Stomach (tissue), 8 donors: ENCODE measurements at regions not wholly inside any gene's neighbourhood (a gene's known extent, or its start where the extent isn't known, plus 50 kb on each side); places are given as distances from the start of the nearest gene placed in this dataset.

ENCODE experiments used
- DNase-seq, 2 donors: peaks; one replicate each; pipeline versions ENCODE4 v3.0.0 to v3.0.0-alpha.2; 2013 to 2019
- H3K27ac ChIP-seq, 5 donors: fragments of 200-600 bp in 4 of 5; sonication (generic) in 4 of 5; one replicate each; pipeline ENCODE4 v1.5.1; 2013 to 2019; ENCODE audit warnings: mild to moderate bottlenecking in 1 of 5, moderate library complexity in 1 of 5
- H3K27me3 ChIP-seq, 3 donors: fragments of 200-600 bp; sonication (generic); one replicate each; pipeline ENCODE4 v1.5.1; 2017 to 2019; ENCODE audit warnings: mixed run types in 1 of 3
- H3K36me3 ChIP-seq, 4 donors: fragments of 200-600 bp; sonication (generic); 1 replicate in 3 of 4; 2 replicates in 1 of 4; pipeline ENCODE4 v1.5.1; 2016 to 2019
- H3K4me1 ChIP-seq, 4 donors: fragments of 200-600 bp; sonication (generic); one replicate each; pipeline ENCODE4 v1.5.1; 2016 to 2019
- H3K4me3 ChIP-seq, 4 donors: fragments of 200-600 bp; sonication (generic) in 3 of 4; one replicate each; pipeline ENCODE4 v1.5.1; 2016 to 2019; ENCODE audit warnings: mild to moderate bottlenecking in 1 of 4
- H3K9me3 ChIP-seq, 4 donors: fragments of 200-600 bp; sonication (generic); one replicate each; pipeline ENCODE4 v1.5.1; 2016 to 2019
- EP300 ChIP-seq: sonication (generic); formaldehyde crosslinking; IDR thresholded peaks from one replicate; pipeline ENCODE4 v1.6.1; 2017; ENCODE audit warnings: antibody characterized with exemption
- POLR2A ChIP-seq, 4 donors: fragments of 450-650 bp; IDR thresholded peaks; one replicate each; pipeline ENCODE4 v1.6.1; 2016; ENCODE audit warnings: antibody characterized with exemption in 4 of 4, control low read depth in 2 of 4, mild to moderate bottlenecking in 1 of 4, moderate library complexity in 1 of 4
- POLR2AphosphoS5 ChIP-seq, 3 donors: sonication (generic); formaldehyde crosslinking; IDR thresholded peaks; one replicate each; pipeline ENCODE4 v1.6.1; 2016; ENCODE audit warnings: antibody characterized with exemption in 3 of 3
- WGBS, 5 donors: extraction: QIAGEN DNeasy Blood & Tissue Kit in 3 of 5; methylation state at CpG; one replicate each; pipeline versions ENCODE4 v1.1.5 to v1.1.7; 2013 to 2018; 5-methylcytosine and 5-hydroxymethylcytosine counted together
- intact Hi-C: fragments of 100-400 bp; cut with DNase I; formaldehyde crosslinking; loops from one replicate; pipeline ENCODE4 v1.15.1; 2023; ENCODE audit warnings: low total_unique reads
- TF ChIP-seq, protein P1 (sequence below), 7 experiments: fragments of 450-650 bp in 4 of 7; fragments of 200-600 bp in 3 of 7; sonication (generic) in 3 of 7; IDR thresholded peaks; one replicate each; pipeline ENCODE4 v1.5.1; 2016 to 2019; ENCODE audit warnings: antibody characterized with exemption in 7 of 7, control low read depth in 2 of 7, mild to moderate bottlenecking in 1 of 7
- donor health status: healthy with polysubstance abuse.
- donor health status: Bipolar disorder and iron deficiency.
- donor health status: healthy.

DNA sequence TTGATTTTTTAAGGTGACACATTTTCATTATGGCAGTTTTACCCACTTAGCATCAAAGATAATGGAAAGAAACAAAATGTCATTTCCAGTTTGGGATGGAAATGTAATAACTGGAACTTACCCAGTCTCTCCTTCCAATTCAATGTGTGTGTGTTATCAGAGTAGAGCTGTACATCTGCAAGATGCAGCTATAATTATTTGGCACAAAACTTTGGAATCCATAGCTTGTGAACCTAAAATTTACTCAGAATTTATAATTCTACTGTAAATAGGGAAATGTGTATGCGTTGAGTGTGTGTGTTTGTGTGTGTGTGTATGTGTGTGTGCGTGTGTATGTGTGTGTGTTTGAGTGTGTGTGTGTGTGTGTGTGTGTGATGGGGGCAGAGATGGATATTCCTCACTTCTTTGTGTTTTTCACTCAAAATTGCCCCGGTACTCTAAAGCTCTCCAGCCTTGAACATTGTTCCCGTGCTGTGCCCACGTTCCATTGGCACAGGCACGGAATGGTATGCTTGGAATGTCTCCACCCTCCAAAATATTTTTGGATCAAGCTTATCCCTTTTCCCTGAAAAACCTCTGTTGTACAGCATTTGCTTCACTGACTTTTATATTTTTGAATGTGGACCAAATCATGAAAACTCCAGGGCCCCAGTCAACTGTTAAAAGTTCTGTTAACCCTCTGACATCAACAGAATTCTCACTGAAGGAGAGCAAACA, 150.2 kb upstream of the BMP4 start:
- peak overlapping the region in 2 of 5 donors; percentile 8 to 35 for H3K27ac ChIP-seq
- H3K4me3 ChIP-seq = no peak overlapping the region
- H3K4me1 ChIP-seq = peaks cover 0 to 29% (median 5%) of the 10 kb centered on the region in 4 donors
- 38 to 56% (median 50%) methylated on average over 6 of the region's 6 CpGs for WGBS, 5 donors
- no peaks in the 10 kb centered on the region for H3K9me3 ChIP-seq
- H3K27me3 ChIP-seq = no peaks in the 10 kb centered on the region
- no peak for DNase-seq
- intact Hi-C loops = no loop called here
- TF ChIP-seq EP300 (no peak), POLR2AphosphoS5 (IDR thresholded peaks at IDR 0.05) (no peak), POLR2A (IDR thresholded peaks at IDR 0.05) (no peak)
- TF ChIP-seq, protein P1, sequence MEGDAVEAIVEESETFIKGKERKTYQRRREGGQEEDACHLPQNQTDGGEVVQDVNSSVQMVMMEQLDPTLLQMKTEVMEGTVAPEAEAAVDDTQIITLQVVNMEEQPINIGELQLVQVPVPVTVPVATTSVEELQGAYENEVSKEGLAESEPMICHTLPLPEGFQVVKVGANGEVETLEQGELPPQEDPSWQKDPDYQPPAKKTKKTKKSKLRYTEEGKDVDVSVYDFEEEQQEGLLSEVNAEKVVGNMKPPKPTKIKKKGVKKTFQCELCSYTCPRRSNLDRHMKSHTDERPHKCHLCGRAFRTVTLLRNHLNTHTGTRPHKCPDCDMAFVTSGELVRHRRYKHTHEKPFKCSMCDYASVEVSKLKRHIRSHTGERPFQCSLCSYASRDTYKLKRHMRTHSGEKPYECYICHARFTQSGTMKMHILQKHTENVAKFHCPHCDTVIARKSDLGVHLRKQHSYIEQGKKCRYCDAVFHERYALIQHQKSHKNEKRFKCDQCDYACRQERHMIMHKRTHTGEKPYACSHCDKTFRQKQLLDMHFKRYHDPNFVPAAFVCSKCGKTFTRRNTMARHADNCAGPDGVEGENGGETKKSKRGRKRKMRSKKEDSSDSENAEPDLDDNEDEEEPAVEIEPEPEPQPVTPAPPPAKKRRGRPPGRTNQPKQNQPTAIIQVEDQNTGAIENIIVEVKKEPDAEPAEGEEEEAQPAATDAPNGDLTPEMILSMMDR (IDR thresholded peaks at IDR 0.05) = no peak
- no peaks in the 10 kb centered on the region for H3K36me3 ChIP-seq

DNA sequence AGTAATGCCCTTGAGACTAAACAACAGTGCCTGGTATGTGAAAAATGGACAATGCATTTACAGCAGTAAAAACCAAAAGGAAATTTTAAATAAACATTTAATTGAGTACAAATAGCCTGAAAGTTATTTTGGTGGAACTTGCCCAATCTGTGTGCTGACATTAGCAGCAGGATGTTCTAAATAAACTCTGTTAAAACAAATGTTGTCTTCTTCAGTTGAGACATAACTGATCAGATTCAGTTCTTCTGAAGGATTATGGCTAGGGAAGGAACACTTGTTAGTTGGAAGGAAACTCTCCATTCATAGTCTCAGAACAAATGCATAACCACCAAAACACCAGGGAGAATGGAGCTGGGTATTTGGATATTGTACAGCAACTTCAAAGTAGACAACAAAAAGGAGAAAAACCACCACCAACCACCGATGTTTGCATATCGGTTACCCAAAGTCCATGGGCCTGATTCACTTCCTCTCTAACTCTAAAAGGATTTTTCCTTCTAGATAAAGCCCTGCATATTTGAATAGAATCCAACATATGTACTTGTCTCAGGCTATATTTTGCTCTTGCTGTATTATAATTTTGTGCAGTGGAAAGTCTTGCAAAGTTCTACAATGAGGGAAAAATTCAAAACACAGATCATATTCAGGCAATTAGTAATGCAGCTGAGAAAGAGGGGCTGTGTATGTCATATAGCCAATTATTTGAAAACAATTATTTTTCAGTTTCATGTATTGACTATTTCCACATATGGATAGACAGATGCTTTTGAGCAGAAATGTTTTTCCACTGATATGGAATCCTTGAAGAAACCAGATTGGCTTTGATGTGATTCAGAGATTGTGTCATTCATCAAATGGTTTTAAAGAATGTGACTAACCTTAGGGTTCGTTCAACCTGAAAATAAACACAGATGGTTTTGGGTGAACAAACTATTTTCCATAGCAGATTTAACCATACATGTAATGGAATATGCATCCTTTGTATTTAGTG, 152.2 kb upstream of the BMP4 start:
- Histone ChIP-seq H3K36me3 (no peaks in the 10 kb centered on the region), H3K4me3 (no peak overlapping the region), H3K4me1 (peaks cover 0 to 29% (median 5%) of the 10 kb centered on the region in 4 donors), H3K9me3 (no peaks in the 10 kb centered on the region), H3K27me3 (no peaks in the 10 kb centered on the region), H3K27ac (peak overlapping the region in 2 of 5 donors; percentile 2 to 57)
- WGBS, 5 donors = 15 to 41% (median 26%) methylated on average over 3 of the region's 3 CpGs
- intact Hi-C loops = no loop called here
- no peak for DNase-seq
- peak in 2 of 3 donors; percentile 16 to 45 for TF ChIP-seq POLR2AphosphoS5 (IDR thresholded peaks at IDR 0.05)
- no peak for TF ChIP-seq POLR2A (IDR thresholded peaks at IDR 0.05)
- no peak for TF ChIP-seq EP300
- TF ChIP-seq, protein P1 (IDR thresholded peaks at IDR 0.05) = no peak

DNA sequence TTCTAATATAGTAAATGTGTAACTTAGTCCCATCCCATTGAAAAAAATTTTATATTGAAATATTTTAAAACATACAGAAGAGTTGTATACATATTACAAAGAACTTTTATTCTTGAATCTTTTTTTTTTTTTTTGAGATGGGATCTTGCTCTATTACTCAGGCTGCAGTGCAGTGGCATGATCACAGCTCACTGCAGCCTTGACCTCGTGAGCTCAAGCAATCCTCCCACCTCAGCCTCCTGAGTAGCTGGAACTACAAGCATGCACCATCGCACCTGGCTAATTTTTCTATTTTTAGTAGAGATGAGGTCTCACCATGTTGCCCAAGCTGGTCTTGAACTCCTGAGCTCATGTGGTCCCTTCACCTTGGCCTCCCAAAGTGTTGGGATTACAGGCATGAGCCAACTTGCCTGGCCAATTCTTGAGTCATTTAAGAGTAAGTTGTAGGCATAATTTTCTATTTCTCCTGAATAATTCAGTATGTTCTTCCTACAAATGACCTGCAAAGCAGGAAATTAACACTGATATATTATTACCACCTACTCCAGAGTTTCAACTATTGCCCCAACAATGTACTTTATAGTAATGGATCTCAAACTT, 153.0 kb upstream of the BMP4 start:
- Histone ChIP-seq H3K27ac (no peak overlapping the region), H3K36me3 (no peaks in the 10 kb centered on the region), H3K27me3 (no peaks in the 10 kb centered on the region), H3K4me3 (no peak overlapping the region), H3K4me1 (peaks cover 0 to 32% (median 5%) of the 10 kb centered on the region in 4 donors), H3K9me3 (no peaks in the 10 kb centered on the region)
- no peak for DNase-seq
- TF ChIP-seq POLR2A (IDR thresholded peaks at IDR 0.05) = no peak
- TF ChIP-seq EP300 = no peak
- no peak for TF ChIP-seq POLR2AphosphoS5 (IDR thresholded peaks at IDR 0.05)
- TF ChIP-seq, protein P1 (IDR thresholded peaks at IDR 0.05) = no peak
- intact Hi-C loops = no loop called here
- 77 to 100% (median 91%) methylated on average over 2 of the region's 2 CpGs for WGBS, 5 donors

DNA sequence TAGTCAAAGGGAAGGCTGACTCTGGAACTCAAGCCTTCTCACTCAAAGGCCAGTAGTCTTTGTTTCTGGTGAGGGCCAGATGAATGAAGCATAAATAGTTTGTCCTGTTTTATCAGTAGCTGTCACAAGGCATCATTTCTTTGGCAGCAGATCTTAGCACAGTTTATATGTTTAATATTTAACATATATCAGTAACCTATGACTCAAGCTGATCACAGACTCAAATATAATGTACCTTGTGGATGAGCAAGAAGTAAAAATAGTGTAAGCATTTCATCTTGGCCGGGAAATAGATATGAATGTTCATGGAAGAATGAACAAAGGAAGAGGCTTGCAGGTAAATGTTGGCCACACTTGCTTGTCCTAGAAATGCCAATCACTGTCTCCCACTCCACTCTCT, 158.3 kb upstream of the BMP4 start:
- no peak overlapping the region for H3K4me3 ChIP-seq
- intact Hi-C loops = no loop called here
- no peak for DNase-seq
- H3K4me1 ChIP-seq = peaks cover 0 to 27% (median 4%) of the 10 kb centered on the region in 4 donors
- no peak for TF ChIP-seq POLR2AphosphoS5 (IDR thresholded peaks at IDR 0.05)
- no peak for TF ChIP-seq POLR2A (IDR thresholded peaks at IDR 0.05)
- H3K27ac ChIP-seq = no peak overlapping the region
- no peaks in the 10 kb centered on the region for H3K36me3 ChIP-seq
- no peaks in the 10 kb centered on the region for H3K9me3 ChIP-seq
- no peaks in the 10 kb centered on the region for H3K27me3 ChIP-seq
- WGBS, 5 donors = 35 to 79% (median 56%) methylated on average over 1 of the region's 1 CpG
